ENCODE measurements at regions not wholly inside any gene's neighbourhood (a gene's known extent, or its start where the extent isn't known, plus 50 kb on each side); places are given as distances from the start of the nearest gene placed in this dataset.

- TF ChIP-seq ZFHX2 (tag by site-specific recombination; conservative IDR thresholded peaks at IDR 0.05) (no peak), ZNF530 (tag by site-specific recombination; IDR thresholded peaks at IDR 0.05; ENCODE audit: low read depth) (no peak), ZNF26 (tag by site-specific recombination; IDR thresholded peaks at IDR 0.05) (no peak), ZNF670 (tag by site-specific recombination; IDR thresholded peaks at IDR 0.05; ENCODE audit: low read depth) (no peak), ZBTB17 (tag by site-specific recombination; IDR thresholded peaks at IDR 0.05) (no peak), ZBTB20 (tag by site-specific recombination; IDR thresholded peaks at IDR 0.05) (no peak), ZNF830 (tag by site-specific recombination; IDR thresholded peaks at IDR 0.05; ENCODE audit: low read depth) (no peak), ZNF843 (tag by site-specific recombination; IDR thresholded peaks at IDR 0.05) (no peak)
- TF ChIP-seq, protein P1, sequence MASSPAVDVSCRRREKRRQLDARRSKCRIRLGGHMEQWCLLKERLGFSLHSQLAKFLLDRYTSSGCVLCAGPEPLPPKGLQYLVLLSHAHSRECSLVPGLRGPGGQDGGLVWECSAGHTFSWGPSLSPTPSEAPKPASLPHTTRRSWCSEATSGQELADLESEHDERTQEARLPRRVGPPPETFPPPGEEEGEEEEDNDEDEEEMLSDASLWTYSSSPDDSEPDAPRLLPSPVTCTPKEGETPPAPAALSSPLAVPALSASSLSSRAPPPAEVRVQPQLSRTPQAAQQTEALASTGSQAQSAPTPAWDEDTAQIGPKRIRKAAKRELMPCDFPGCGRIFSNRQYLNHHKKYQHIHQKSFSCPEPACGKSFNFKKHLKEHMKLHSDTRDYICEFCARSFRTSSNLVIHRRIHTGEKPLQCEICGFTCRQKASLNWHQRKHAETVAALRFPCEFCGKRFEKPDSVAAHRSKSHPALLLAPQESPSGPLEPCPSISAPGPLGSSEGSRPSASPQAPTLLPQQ (tag by site-specific recombination; IDR thresholded peaks at IDR 0.05): no peak
These were observed 282.1 kb downstream of the CYLC2 start (continued) for GRCh38 chr9:103277240-103277639.

GRCh38 chr9:103281126-103281525 is 286.0 kb downstream of the CYLC2 start:
- TF ChIP-seq, protein P2, sequence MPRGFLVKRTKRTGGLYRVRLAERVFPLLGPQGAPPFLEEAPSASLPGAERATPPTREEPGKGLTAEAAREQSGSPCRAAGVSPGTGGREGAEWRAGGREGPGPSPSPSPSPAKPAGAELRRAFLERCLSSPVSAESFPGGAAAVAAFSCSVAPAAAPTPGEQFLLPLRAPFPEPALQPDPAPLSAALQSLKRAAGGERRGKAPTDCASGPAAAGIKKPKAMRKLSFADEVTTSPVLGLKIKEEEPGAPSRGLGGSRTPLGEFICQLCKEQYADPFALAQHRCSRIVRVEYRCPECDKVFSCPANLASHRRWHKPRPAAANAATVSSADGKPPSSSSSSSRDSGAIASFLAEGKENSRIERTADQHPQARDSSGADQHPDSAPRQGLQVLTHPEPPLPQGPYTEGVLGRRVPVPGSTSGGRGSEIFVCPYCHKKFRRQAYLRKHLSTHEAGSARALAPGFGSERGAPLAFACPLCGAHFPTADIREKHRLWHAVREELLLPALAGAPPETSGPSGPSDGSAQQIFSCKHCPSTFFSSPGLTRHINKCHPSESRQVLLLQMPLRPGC (tag by site-specific recombination; IDR thresholded peaks at IDR 0.05): no peak
- TF ChIP-seq, protein P3, sequence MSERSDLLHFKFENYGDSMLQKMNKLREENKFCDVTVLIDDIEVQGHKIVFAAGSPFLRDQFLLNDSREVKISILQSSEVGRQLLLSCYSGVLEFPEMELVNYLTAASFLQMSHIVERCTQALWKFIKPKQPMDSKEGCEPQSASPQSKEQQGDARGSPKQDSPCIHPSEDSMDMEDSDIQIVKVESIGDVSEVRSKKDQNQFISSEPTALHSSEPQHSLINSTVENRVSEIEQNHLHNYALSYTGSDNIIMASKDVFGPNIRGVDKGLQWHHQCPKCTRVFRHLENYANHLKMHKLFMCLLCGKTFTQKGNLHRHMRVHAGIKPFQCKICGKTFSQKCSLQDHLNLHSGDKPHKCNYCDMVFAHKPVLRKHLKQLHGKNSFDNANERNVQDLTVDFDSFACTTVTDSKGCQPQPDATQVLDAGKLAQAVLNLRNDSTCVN (tag by site-specific recombination; optimal IDR thresholded peaks at IDR 0.05): no peak
- TF ChIP-seq GLIS1 (tag by site-specific recombination; IDR thresholded peaks at IDR 0.05): no peak
- no peak for TF ChIP-seq ZNF544 (tag by site-specific recombination; IDR thresholded peaks at IDR 0.05)
- TF ChIP-seq WT1 (tag by site-specific recombination; IDR thresholded peaks at IDR 0.05): no peak
- Histone ChIP-seq H3K27ac (ENCODE audit: extremely low read depth, low read depth, low read length) (no peak overlapping the region), H3K4me1 (ENCODE audit: control insufficient read depth, insufficient read depth, low read length) (no peaks in the 10 kb centered on the region), H3K9me3 (ENCODE audit: control insufficient read depth, insufficient read depth, low read depth, low read length) (no peaks in the 10 kb centered on the region), H3K4me3 (ENCODE audit: low read depth, low read length) (no peak overlapping the region), H3K36me3 (ENCODE audit: control insufficient read depth in 2 of 2, insufficient read depth in 1 of 2, low read length in 2 of 2) (no peaks in the 10 kb centered on the region)
- CTCF ChIA-PET: no interaction called here
- POLR2A ChIA-PET: no interaction called here

DNA sequence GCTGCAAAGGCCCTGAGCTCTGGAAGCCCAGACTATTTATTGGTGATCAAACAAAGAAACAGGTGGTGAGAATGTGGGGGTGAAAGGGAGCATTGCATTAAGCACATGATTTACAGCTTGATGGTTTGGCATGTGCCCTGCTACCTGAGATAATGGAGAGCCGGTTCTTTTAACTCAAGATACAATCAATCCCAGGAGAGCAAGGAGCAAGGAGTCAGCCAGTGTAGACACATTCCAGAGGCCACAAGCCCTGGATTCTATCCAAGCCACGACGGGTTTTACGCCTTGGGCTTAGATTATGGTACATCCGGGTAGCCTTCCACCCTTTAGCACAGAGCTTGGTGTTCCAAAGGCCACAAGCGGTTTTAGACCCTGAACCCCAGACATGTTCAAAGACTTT is 292.2 kb downstream of the CYLC2 start:
- H3K27ac ChIP-seq (ENCODE audit: extremely low read depth, low read depth, low read length): no peak overlapping the region
- H3K4me1 ChIP-seq (ENCODE audit: control insufficient read depth, insufficient read depth, low read length): no peaks in the 10 kb centered on the region
- H3K9me3 ChIP-seq (ENCODE audit: control insufficient read depth, insufficient read depth, low read depth, low read length): no peaks in the 10 kb centered on the region
- TF ChIP-seq, protein P4, sequence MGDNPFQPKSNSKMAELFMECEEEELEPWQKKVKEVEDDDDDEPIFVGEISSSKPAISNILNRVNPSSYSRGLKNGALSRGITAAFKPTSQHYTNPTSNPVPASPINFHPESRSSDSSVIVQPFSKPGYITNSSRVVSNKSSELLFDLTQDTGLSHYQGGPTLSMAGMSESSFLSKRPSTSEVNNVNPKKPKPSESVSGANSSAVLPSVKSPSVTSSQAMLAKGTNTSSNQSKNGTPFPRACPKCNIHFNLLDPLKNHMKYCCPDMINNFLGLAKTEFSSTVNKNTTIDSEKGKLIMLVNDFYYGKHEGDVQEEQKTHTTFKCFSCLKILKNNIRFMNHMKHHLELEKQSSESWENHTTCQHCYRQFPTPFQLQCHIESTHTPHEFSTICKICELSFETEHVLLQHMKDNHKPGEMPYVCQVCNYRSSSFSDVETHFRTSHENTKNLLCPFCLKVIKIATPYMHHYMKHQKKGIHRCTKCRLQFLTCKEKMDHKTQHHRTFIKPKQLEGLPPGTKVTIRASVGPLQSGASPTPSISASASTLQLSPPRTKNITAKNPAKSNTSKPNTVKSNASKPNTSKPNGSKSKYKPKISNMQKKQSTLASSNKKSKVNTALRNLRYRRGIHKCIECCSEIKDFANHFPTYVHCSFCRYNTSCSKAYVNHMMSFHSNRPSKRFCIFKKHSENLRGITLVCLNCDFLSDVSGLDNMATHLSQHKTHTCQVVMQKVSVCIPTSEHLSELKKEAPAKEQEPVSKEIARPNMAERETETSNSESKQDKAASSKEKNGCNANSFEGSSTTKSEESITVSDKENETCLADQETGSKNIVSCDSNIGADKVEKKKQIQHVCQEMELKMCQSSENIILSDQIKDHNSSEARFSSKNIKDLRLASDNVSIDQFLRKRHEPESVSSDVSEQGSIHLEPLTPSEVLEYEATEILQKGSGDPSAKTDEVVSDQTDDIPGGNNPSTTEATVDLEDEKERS (tag by site-specific recombination; IDR thresholded peaks at IDR 0.05): no peak
- TF ChIP-seq ZNF302 (tag by site-specific recombination; IDR thresholded peaks at IDR 0.05; ENCODE audit: low read depth) (no peak), ZNF549 (tag by site-specific recombination; IDR thresholded peaks at IDR 0.05) (no peak), ZNF449 (tag by site-specific recombination; IDR thresholded peaks at IDR 0.05) (no peak), ZNF214 (tag by site-specific recombination; IDR thresholded peaks at IDR 0.05; ENCODE audit: borderline replicate concordance) (no peak), ZNF558 (tag by site-specific recombination; IDR thresholded peaks at IDR 0.05) (no peak)
- no peaks in the 10 kb centered on the region for H3K36me3 ChIP-seq (ENCODE audit: control insufficient read depth in 2 of 2, insufficient read depth in 1 of 2, low read length in 2 of 2)
- POLR2A ChIA-PET: no interaction called here
- H3K4me3 ChIP-seq (ENCODE audit: low read depth, low read length): no peak overlapping the region
- CTCF ChIA-PET: no interaction called here
